Type B pancreatic cell (in vitro differentiated cells): ENCODE measurements at regions not wholly inside any gene's neighbourhood (a gene's known extent, or its start where the extent isn't known, plus 50 kb on each side); places are given as distances from the start of the nearest gene placed in this dataset.

Experiments
- DNase-seq: peaks from one replicate; pipeline ENCODE4 v3.0.0; 2021; ENCODE audit warnings: mixed read lengths; ENCODE audit not compliant: unreplicated experiment; ENCODE audit errors: extremely low spot score
- H3K27ac Mint-ChIP-seq: 2 replicates; pipeline ENCODE4 v1.8.0; 2021; ENCODE audit warnings: mild to moderate bottlenecking, mixed read lengths
- H3K27me3 Mint-ChIP-seq: 2 replicates; pipeline ENCODE4 v1.8.0; 2021; ENCODE audit warnings: mixed read lengths
- H3K36me3 Mint-ChIP-seq: 2 replicates; pipeline ENCODE4 v1.8.0; 2021; ENCODE audit warnings: mixed read lengths
- H3K4me1 Mint-ChIP-seq: one replicate; pipeline ENCODE4 v1.8.0; 2021; ENCODE audit warnings: mixed read lengths; ENCODE audit not compliant: unreplicated experiment
- H3K4me3 Mint-ChIP-seq: 2 replicates; pipeline ENCODE4 v1.8.0; 2021; ENCODE audit warnings: mild to moderate bottlenecking, mixed read lengths
- H3K9me3 Mint-ChIP-seq: 2 replicates; pipeline ENCODE4 v1.8.0; 2021; ENCODE audit warnings: mixed read lengths
- TF ChIP-seq, protein P1 (sequence below): fragments of 200-600 bp; sonication (generic); conservative IDR thresholded peaks from 2 replicates; pipeline ENCODE4 v1.5.0; 2021; ENCODE audit warnings: antibody characterized with exemption, mild to moderate bottlenecking

DNA sequence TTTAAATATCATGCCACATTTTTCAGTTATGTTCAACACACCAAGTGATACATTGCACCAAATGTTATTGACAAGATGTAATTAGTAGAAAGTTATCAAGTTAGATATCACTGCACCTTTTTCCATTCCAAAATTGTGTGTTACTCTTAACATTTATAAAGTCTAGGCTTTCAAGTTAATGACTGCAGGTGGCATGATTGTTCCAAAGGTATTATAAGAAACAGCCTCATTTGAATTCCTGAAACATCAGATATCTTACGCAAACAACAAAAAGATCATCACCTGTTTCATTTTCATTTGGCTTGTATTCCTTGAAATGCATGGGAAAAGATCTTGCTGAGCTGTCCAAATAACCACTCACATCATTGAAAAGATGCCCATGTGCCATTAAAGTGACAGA is 1528.2 kb upstream of the ZEB2 start:
- H3K9me3 Mint-ChIP-seq: peaks cover 4% of the 10 kb centered on the region
- no peak for DNase-seq
- no peaks in the 10 kb centered on the region for H3K36me3 Mint-ChIP-seq
- no peak overlapping the region for H3K27ac Mint-ChIP-seq
- H3K4me1 Mint-ChIP-seq: no peaks in the 10 kb centered on the region
- no peaks in the 10 kb centered on the region for H3K27me3 Mint-ChIP-seq
- TF ChIP-seq, protein P1, sequence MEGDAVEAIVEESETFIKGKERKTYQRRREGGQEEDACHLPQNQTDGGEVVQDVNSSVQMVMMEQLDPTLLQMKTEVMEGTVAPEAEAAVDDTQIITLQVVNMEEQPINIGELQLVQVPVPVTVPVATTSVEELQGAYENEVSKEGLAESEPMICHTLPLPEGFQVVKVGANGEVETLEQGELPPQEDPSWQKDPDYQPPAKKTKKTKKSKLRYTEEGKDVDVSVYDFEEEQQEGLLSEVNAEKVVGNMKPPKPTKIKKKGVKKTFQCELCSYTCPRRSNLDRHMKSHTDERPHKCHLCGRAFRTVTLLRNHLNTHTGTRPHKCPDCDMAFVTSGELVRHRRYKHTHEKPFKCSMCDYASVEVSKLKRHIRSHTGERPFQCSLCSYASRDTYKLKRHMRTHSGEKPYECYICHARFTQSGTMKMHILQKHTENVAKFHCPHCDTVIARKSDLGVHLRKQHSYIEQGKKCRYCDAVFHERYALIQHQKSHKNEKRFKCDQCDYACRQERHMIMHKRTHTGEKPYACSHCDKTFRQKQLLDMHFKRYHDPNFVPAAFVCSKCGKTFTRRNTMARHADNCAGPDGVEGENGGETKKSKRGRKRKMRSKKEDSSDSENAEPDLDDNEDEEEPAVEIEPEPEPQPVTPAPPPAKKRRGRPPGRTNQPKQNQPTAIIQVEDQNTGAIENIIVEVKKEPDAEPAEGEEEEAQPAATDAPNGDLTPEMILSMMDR: no peak
- no peak overlapping the region for H3K4me3 Mint-ChIP-seq

DNA sequence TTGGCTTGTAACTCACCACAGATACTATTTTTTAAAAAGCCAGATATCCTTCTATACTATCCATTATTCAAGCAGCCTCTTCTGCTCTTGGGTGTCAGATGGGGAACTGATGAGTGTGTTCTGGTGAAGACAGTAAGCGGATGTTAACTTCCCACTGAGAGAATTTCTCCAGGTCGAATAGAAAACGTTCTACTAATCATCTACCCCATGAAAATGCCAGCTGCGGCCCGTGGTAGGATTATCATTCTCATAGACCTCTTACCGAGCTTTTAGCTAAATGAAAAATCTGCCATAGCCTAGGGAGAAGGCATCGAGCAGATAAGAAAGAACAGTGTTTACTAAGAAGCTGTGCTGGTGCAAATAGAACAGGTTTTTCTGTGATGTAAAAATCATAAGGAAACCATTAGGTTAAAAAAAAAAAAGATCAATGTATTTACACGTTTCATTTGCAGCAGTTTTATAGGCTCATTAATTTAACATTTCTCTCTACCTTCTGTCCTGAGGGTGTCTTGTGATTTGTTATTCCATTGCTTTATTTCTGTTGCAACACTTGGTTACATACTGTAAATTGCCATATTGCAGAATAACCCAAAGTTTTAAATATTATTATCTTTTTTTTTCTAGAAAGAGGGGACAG is 1521.5 kb upstream of the ZEB2 start:
- TF ChIP-seq, protein P1: no peak
- Mint-ChIP-seq H3K4me3 (no peak overlapping the region), H3K27ac (no peak overlapping the region), H3K4me1 (no peaks in the 10 kb centered on the region), H3K36me3 (no peaks in the 10 kb centered on the region), H3K9me3 (no peaks in the 10 kb centered on the region), H3K27me3 (no peaks in the 10 kb centered on the region)
- no peak for DNase-seq

DNA sequence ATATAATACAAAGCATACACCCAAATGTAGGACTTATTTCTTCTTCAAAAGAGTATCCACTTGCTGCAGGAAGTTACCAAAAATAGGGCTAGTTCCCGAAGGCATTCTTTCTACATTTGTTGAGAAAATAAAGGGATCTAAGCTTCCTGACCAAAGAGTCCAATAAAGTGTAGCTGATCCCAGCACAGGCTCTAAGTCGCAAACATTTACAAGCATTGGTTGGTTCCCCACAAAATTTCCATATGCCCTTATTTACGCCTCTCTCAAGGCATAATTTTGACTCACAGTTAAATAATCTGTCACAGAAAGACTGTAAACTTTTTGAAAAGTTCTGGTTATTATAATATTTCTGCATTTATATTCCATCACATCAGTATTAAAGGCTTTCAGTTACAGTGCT is 1520.1 kb upstream of the ZEB2 start:
- H3K4me1 Mint-ChIP-seq: no peaks in the 10 kb centered on the region
- no peak overlapping the region for H3K27ac Mint-ChIP-seq
- no peaks in the 10 kb centered on the region for H3K9me3 Mint-ChIP-seq
- no peaks in the 10 kb centered on the region for H3K27me3 Mint-ChIP-seq
- H3K36me3 Mint-ChIP-seq: no peaks in the 10 kb centered on the region
- DNase-seq: no peak
- no peak overlapping the region for H3K4me3 Mint-ChIP-seq
- TF ChIP-seq, protein P1: no peak

DNA sequence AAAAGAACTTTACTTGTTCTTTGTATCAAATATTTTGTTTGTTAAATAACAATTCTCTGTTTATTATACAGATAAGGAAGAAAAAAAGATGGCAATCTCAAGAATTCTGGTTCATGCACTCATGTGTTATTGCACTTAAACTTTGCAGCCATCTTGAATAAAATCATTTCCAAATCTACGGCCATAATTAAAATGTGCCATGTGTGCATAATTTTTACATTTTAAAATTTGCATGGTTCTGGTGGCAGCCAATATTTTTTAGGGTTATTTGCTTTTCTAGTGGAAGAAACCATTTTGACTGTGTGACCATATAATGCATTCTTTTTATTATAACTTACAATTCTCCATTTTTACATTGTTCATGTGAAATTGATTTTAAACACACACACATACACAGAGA is 1518.1 kb upstream of the ZEB2 start:
- no peak overlapping the region for H3K4me3 Mint-ChIP-seq
- no peak for DNase-seq
- no peaks in the 10 kb centered on the region for H3K36me3 Mint-ChIP-seq
- no peaks in the 10 kb centered on the region for H3K9me3 Mint-ChIP-seq
- H3K4me1 Mint-ChIP-seq: no peaks in the 10 kb centered on the region
- H3K27me3 Mint-ChIP-seq: no peaks in the 10 kb centered on the region
- no peak overlapping the region for H3K27ac Mint-ChIP-seq
- TF ChIP-seq, protein P1: no peak

DNA sequence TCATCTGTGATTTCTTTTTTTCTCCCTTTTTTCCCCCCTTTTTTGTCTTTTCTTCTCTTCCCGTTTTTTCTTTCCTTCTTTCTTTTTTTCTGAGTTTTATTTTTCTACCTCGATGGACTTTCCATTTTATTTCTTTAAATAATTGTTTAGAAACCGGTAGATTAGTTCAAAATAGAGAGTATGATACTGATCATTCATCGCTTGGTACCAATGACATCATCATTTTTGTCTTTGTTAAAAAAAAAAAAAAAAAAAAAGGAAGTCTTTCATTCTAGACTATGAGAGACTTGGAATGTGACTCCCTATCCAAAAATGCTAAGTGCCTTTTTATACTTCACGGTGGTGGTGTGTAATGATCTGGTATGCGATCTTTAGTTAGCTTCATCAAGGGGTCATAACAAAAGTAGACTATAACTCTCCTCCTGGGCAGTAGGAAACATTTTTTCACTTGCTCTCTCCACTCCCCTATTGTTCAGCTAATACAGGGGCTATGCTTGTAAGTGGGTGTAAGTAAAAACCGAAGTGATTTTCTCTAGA is 1517.5 kb upstream of the ZEB2 start:
- Mint-ChIP-seq H3K4me3 (no peak overlapping the region), H3K9me3 (no peaks in the 10 kb centered on the region), H3K36me3 (no peaks in the 10 kb centered on the region), H3K27me3 (no peaks in the 10 kb centered on the region), H3K27ac (no peak overlapping the region), H3K4me1 (no peaks in the 10 kb centered on the region)
- TF ChIP-seq, protein P1: no peak
- DNase-seq: no peak
